GM23338 (cell line): ENCODE measurements at regions not wholly inside any gene's neighbourhood (a gene's known extent, or its start where the extent isn't known, plus 50 kb on each side); places are given as distances from the start of the nearest gene placed in this dataset.

Experiments used
- ATAC-seq: fragments of 200-7000 bp; cut with Tn5 transposase; 3 replicates; pipeline ENCODE4 v1.9.1; 2020
- DNase-seq: peaks from one replicate; pipeline ENCODE4 v3.0.0-alpha.2; 2015; ENCODE audit warnings: low spot score
- H2AFZ ChIP-seq: fragments of 200-600 bp; sonication (generic); 2 replicates; pipeline ENCODE4 v1.8.0; 2016; ENCODE audit warnings: antibody characterized with exemption, mild to moderate bottlenecking, moderate library complexity
- H3F3A ChIP-seq: fragments of 200-600 bp; sonication (generic); replicated peaks from 2 replicates; pipeline ENCODE4 v1.8.0; 2017; ENCODE audit warnings: antibody characterized with exemption, mixed run types, low read depth
- H3K27ac ChIP-seq: fragments of 200-600 bp; sonication (generic); 2 replicates; pipeline ENCODE4 v1.6.1; 2016; ENCODE audit warnings: low read depth
- H3K27me3 ChIP-seq: fragments of 200-600 bp; sonication (generic); 2 replicates; pipeline ENCODE4 v1.8.0; 2016; ENCODE audit warnings: mild to moderate bottlenecking, mixed run types, moderate library complexity; ENCODE audit not compliant: insufficient read depth
- H3K36me3 ChIP-seq: fragments of 200-600 bp; sonication (generic); 2 replicates; pipeline ENCODE4 v1.8.0; 2016; ENCODE audit warnings: mild to moderate bottlenecking; ENCODE audit not compliant: insufficient read depth
- H3K4me1 ChIP-seq: fragments of 200-600 bp; sonication (generic); 2 replicates; pipeline ENCODE4 v1.8.0; 2016; ENCODE audit warnings: mild to moderate bottlenecking, moderate library complexity; ENCODE audit not compliant: insufficient read depth
- H3K4me2 ChIP-seq: fragments of 200-600 bp; sonication (generic); 2 replicates; pipeline ENCODE4 v1.7.1; 2017; ENCODE audit warnings: mixed run types
- H3K4me3 ChIP-seq: fragments of 200-600 bp; sonication (generic); 2 replicates; pipeline ENCODE4 v1.6.1; 2016; ENCODE audit warnings: mixed run types
- H3K79me2 ChIP-seq: fragments of 200-600 bp; sonication (generic); replicated peaks from 2 replicates; pipeline ENCODE4 v1.8.0; 2017; ENCODE audit warnings: mild to moderate bottlenecking; ENCODE audit not compliant: insufficient read depth
- H3K9me2 ChIP-seq: fragments of 200-600 bp; sonication (generic); 2 replicates; pipeline ENCODE4 v1.8.0; 2017; ENCODE audit not compliant: insufficient read depth
- H4K20me1 ChIP-seq: fragments of 200-600 bp; sonication (generic); replicated peaks from 2 replicates; pipeline ENCODE4 v1.8.0; 2017; ENCODE audit warnings: mild to moderate bottlenecking; ENCODE audit not compliant: insufficient read depth
- H3K27ac Mint-ChIP-seq: 2 replicates; pipeline ENCODE4 v1.8.0; 2020; ENCODE audit warnings: inconsistent platforms, mild to moderate bottlenecking, moderate library complexity, mixed read lengths
- H3K27me3 Mint-ChIP-seq: 3 replicates; pipeline ENCODE4 v1.8.0; 2022; ENCODE audit warnings: low read depth, mild to moderate bottlenecking, moderate library complexity, mixed read lengths, inconsistent platforms; ENCODE audit not compliant: insufficient read depth, poor library complexity
- H3K36me3 Mint-ChIP-seq: 3 replicates; pipeline ENCODE4 v1.8.0; 2021; ENCODE audit warnings: low read depth, mild to moderate bottlenecking, inconsistent platforms, moderate library complexity, mixed read lengths
- H3K4me1 Mint-ChIP-seq: 3 replicates; pipeline ENCODE4 v1.8.0; 2020; ENCODE audit warnings: mild to moderate bottlenecking, inconsistent platforms, mixed read lengths
- H3K4me3 Mint-ChIP-seq: 3 replicates; pipeline ENCODE4 v1.8.0; 2021; ENCODE audit warnings: moderate library complexity, mild to moderate bottlenecking, inconsistent platforms, mixed read lengths
- H3K9me3 Mint-ChIP-seq: 3 replicates; pipeline ENCODE4 v1.8.0; 2020; ENCODE audit warnings: moderate library complexity, mild to moderate bottlenecking, inconsistent platforms, mixed read lengths
- STAT1 ChIP-seq: IDR thresholded peaks from one replicate; pipeline ENCODE4 v1.6.1; 2016; ENCODE audit warnings: antibody characterized with exemption; ENCODE audit not compliant: unreplicated experiment
- ZNF331 ChIP-seq: fragments of 250-450 bp; sonication (Bioruptor Pico); IDR thresholded peaks from 2 replicates; pipeline ENCODE4 v1.5.0; 2020; ENCODE audit warnings: low read depth, mild to moderate bottlenecking, moderate library complexity
- ZNF462 ChIP-seq: fragments of 250-450 bp; sonication (Bioruptor Pico); IDR thresholded peaks from 2 replicates; pipeline ENCODE4 v1.5.0; 2020; ENCODE audit warnings: mild to moderate bottlenecking, moderate library complexity
- TF ChIP-seq, protein P1 (sequence below): IDR thresholded peaks from one replicate; pipeline ENCODE4 v1.6.1; 2018; ENCODE audit warnings: antibody characterized with exemption; ENCODE audit not compliant: unreplicated experiment

GRCh38 chr4:141885112-141885511 is 248.7 kb downstream of the IL15 start:
- Histone ChIP-seq H3F3A (no peaks in the 10 kb centered on the region), H3K4me3 (no peak overlapping the region), H3K36me3 (no peaks in the 10 kb centered on the region), H3K27me3 (no peaks in the 10 kb centered on the region), H3K79me2 (no peaks in the 10 kb centered on the region), H3K27ac (no peak overlapping the region), H3K4me2 (no peak overlapping the region), H2AFZ (no peak overlapping the region), H4K20me1 (no peaks in the 10 kb centered on the region), H3K4me1 (0 out of 2 replicates have a peak, but pooled peaks cover 3% of the 10 kb centered on the region), H3K9me2 (peaks cover 12% of the 10 kb centered on the region; the same call in 1 of the 2 replicates)
- no peaks in the 10 kb centered on the region; the same call in 2 of the 3 replicates for H3K9me3 Mint-ChIP-seq
- no peak overlapping the region for H3K27ac Mint-ChIP-seq
- TF ChIP-seq, protein P1, sequence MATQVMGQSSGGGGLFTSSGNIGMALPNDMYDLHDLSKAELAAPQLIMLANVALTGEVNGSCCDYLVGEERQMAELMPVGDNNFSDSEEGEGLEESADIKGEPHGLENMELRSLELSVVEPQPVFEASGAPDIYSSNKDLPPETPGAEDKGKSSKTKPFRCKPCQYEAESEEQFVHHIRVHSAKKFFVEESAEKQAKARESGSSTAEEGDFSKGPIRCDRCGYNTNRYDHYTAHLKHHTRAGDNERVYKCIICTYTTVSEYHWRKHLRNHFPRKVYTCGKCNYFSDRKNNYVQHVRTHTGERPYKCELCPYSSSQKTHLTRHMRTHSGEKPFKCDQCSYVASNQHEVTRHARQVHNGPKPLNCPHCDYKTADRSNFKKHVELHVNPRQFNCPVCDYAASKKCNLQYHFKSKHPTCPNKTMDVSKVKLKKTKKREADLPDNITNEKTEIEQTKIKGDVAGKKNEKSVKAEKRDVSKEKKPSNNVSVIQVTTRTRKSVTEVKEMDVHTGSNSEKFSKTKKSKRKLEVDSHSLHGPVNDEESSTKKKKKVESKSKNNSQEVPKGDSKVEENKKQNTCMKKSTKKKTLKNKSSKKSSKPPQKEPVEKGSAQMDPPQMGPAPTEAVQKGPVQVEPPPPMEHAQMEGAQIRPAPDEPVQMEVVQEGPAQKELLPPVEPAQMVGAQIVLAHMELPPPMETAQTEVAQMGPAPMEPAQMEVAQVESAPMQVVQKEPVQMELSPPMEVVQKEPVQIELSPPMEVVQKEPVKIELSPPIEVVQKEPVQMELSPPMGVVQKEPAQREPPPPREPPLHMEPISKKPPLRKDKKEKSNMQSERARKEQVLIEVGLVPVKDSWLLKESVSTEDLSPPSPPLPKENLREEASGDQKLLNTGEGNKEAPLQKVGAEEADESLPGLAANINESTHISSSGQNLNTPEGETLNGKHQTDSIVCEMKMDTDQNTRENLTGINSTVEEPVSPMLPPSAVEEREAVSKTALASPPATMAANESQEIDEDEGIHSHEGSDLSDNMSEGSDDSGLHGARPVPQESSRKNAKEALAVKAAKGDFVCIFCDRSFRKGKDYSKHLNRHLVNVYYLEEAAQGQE, result no peak
- TF ChIP-seq ZNF331 (CRISPR knock-in tag), result no peak
- no peak for TF ChIP-seq STAT1
- no peak for TF ChIP-seq ZNF462 (CRISPR knock-in tag)
- ATAC-seq (no peak), DNase-seq (no peak)
- no peaks in the 10 kb centered on the region for H3K4me1 Mint-ChIP-seq
- H3K36me3 Mint-ChIP-seq, result peaks cover 2% of the 10 kb centered on the region; the same call in 1 of the 3 replicates
- no peaks in the 10 kb centered on the region for H3K27me3 Mint-ChIP-seq
- no peak overlapping the region for H3K4me3 Mint-ChIP-seq
